Left ventricle myocardium superior (tissue), 1 donor: ENCODE measurements at regions not wholly inside any gene's neighbourhood (a gene's known extent, or its start where the extent isn't known, plus 50 kb on each side); places are given as distances from the start of the nearest gene placed in this dataset.
"Not testable (repeated sequence)": the region's sequence is repeated elsewhere in the genome, so short reads cannot be mapped to it uniquely, and the experiment has no call there.

Experiments
- ATAC-seq: fragments of 200-7000 bp; cut with Tn5 transposase; one replicate; pipeline ENCODE4 v1.9.1; 2020; ENCODE audit warnings: mild to moderate bottlenecking, moderate library complexity
- DNase-seq: peaks from one replicate; pipeline ENCODE4 v3.0.0-alpha.2; 2020
- intact Hi-C: fragments of 100-400 bp; cut with micrococcal nuclease; formaldehyde crosslinking; loops from one replicate; pipeline ENCODE4 v1.11.0; 2022
- donor health status: DM: no; HTN: yes; CAD: no; lungs with severe emphysema.

DNA sequence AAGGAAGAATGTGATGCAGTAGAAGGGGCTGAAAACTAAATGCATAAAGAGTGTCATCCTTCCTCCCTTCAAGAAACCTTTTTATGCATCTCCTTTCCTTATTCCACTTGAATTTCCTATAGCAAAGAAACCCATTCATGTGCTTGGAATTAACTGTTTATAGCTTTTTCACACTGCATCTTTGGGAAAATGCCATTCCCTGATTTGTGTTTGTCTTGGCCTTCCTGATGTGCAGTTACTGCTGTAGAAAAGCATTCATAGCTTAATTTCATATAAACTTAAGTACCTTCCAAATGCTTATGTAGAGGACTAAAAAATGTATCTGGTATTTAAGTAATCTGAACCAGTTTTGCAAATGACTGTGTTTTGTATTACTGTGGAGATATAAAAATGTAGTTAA lies 61.8 kb downstream of the SDR9C7 start:
- DNase-seq: no peak
- intact Hi-C loops: no loop called here
- ATAC-seq: no peak

DNA sequence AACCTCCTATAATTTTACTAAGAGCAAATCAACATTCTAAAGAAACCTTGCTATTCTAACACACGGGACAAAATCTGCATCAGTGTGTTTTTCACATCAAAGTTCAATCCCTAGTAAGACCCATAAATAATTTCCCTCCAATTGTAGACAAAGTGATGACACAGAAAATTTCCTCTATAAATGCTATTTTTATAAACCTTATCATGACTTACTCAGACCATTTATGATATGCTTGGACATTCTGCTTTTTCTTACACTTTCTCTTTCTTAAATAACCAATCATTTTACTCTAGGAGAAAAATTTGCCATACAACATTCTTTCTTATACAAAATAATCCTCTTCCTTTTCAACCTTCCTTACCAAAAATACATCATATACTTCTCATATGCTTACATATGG lies 67.0 kb downstream of the SDR9C7 start:
- no peak for DNase-seq
- ATAC-seq: no peak
- intact Hi-C loops: no loop called here

DNA sequence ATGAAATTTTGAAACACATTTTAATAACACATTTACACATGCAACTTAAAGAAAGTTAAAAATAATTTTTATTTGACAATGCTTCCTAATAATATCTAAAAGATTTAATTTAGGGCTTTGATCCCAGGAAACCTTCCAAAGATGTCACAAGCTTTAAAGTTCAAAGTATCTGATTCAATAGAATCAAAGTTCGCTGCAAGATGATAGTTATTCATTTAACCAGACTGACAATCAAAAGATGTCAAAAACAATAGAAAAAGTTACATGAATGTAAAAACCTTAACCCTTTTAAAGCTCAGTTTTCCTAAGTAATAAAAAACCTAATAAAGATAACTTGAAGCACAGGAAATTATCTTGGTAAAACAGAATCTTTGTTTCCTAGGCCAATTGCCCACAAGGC lies 67.7 kb downstream of the SDR9C7 start:
- intact Hi-C loops: no loop called here
- no peak for DNase-seq
- ATAC-seq: no peak

DNA sequence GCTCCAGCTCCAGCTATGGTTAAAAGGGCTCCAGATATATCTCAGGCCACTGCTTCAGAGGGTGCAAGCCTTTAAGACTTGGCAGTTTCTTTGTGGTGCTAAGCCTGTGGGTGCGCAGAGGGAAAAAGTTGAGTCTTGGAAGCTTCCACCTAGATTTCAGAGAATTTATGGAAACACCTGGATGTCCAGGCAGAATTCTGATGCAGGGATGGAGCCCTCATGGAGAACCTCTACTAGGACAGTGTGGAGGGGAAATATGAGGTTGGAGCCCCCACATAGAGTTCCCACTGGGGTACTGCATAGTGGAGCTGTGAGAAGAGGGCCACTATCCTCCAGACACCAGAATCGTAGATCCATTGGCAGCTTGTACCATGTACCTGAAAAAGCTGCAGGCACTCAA lies 69.9 kb downstream of the SDR9C7 start:
- DNase-seq (no peak), ATAC-seq (no peak)
- intact Hi-C loops: no loop called here

DNA sequence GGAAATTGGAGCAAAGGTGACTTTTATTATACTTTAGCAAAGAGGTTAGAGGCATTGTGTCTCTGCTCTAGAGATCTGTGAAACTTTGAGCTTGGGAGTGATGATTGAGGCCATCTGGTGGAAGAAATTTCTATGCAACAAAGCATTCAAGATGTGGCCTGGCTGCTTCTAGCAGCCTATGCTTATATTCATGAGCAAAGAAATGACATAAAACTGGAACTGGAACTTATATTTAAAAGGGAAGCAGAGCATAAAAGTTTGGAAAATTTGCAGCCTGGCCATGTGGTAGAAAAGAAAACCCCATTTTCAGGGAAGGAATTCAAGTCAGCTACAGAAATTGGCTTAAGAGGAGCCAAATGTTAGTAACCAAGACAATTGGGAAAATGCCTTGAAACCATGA lies 70.4 kb downstream of the SDR9C7 start:
- ATAC-seq (no peak), DNase-seq (no peak)
- intact Hi-C loops: no loop called here

DNA sequence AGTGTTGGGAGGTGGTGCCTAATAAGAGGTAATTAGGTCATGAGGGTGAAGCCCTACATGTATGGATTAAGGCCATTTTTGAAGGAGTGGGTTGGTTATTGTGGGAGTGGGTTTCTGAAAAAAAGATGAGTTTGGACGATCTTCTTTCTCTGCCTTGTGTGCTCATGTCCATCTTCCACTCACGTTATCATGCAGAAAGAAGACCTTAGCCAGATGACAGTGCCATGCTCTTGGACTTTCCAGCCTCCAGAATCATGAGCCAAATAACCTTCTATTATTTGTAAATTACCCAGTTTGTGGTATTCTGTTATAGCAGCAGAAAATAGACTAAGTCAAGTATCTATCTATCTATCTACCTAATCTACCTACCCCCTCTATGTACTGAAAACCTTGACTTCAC lies 71.9 kb downstream of the SDR9C7 start:
- no peak for DNase-seq
- intact Hi-C loops: no loop called here
- ATAC-seq: no peak

DNA sequence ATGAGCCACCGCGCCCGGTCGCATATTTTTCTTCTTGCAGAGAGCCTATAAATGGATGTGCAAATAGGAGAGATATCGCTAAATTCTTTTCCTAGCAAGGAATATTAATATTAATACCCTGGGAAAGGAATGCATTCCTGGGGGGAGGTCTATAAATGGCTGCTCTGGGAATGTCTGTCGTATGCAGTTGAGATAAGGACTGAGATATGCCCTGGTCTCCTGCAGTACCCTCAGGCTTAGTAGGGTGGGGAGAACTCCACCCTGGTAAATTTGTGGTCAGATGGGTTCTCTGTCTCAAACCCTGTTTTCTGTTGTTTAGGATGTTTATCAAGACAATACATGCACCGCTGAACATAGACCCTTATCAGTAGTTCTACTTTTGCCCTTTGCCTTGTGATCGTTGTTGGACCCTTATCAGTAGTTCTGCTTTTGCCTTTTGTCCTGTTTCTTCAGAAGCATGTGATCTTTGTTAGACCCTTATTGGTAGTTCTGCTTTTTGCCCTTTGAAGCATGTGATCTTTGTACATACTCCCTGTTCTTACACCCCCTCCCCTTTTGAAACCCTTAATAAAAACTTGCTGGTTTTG lies 80.7 kb downstream of the SDR9C7 start:
- intact Hi-C loops: not testable (repeated sequence)

DNA sequence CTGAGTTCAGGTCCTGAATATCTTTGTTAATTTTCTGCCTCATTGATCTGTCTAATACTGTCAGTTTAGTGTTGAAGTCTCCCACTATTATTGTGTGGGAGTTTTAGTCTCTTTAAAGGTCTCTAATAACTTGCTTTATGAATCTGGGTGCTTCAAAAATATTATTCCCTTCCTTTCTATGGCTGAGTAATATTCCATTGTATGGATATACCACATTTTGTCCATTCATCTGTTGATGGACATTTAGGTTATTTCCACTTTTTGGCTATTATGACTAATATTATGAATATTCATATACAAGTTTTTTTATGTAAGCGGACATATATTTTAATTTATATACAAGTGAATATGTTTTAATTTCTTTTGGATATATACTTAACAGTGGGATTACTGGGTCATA lies 82.7 kb downstream of the SDR9C7 start:
- no peak for DNase-seq
- ATAC-seq: no peak
- intact Hi-C loops: no loop called here

More for the DNA sequence above, 80.7 kb downstream of the SDR9C7 start:
- not testable (repeated sequence) for ATAC-seq, DNase-seq

DNA sequence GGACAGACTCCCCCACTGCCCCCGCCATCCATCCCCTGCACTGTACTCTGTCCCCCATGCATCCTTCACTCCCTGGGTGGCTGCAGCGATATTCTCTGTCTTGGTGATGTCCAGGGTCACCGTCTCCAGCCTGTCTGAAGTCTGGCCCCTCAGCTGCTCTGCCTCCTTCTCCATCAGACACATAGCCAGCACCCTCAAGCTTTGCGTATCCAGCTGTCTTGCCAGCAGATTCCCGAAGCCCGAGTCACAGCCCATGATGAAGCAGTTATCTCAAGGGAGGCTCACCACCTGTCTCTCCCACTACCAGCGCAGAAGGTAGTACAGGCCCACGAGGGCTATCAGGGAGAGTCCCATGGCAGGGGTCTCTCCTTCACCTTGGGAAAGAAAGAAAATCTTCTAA lies 77.8 kb downstream of the HSD17B6 start:
- ATAC-seq (no peak), DNase-seq (no peak)
- intact Hi-C loops: no loop called here

DNA sequence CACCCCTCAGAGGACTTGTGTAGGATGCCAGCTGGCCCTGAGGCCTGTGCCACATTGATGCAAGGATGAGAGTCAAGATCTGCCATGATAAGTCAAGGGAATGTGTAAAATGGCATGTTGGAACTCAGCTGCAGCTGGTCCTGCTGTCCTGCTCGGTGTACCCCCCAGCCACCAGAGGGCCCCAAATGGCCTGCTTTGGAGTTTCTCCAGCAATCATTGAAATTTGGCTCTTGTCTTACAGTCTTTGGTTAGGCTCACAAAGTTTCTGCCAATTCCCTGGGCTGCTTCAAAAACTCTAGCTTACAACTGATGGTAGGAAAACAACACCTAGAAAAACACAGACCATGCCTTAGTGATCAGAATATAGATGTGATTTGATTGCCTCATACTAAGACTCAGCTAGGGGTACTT lies 76.8 kb downstream of the HSD17B6 start:
- peak; percentile 63 for ATAC-seq
- intact Hi-C loops: no loop called here

DNA sequence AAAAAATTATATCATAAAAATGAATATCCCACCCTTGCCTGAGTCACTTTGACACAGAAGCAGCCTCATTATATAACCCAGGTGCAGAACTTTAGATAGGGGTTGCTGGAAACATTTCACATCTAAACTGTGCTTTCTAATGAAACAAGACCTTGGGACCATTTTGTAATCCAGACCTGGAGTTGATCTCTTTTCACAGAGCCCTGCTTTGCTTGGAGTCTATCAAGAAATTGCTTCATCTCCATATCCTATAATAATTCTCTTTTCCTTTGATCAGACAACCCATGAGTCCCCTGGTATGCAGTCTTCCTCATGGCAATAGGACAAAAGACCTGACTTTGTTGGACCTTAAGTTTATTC lies 76.3 kb downstream of the HSD17B6 start:
- ATAC-seq: no peak
- DNase-seq: no peak
- intact Hi-C loops: no loop called here

More for the DNA sequence above, 76.8 kb downstream of the HSD17B6 start:
- DNase-seq: peak; percentile 46

DNA sequence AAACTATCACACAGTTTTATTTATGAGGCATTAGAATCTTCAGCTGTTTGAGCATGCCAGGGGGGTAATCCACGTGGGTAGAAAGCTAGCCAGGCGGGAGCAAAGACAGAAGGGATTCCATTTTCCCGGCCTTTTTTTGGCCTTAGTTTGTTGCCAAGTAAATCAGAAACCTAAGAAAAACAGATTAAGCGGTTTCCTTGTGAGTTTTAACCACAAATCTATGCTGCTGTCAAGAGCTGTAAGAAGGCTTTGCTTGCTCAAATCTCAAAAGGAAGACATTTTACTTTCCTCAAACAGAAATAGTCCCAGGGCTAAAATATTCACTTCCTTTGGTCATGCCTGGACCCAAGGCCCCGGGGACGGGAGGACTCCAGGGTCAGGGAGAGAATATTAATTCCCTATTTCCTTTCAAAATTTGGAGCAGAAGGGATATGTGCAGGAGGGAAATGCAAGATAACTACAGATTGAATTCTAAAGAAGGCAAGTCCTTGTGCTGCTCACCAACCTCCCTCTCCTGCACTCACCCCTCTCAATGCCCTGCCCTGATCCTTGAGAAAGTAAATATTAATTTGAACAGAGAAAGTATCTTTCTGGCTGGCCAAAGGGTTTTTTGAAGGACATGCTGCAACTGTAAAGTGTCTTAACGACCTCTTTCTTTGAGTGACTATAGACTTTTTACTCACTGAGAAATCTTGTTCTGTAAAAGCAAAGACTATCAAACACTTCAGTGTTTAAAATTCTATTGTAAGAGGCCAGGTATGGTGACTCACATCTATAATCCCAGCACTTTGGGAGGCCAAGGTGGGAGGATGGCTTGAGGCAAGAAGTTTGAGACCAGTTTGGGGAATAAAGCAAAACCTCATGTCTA lies 75.7 kb downstream of the HSD17B6 start:
- intact Hi-C loops: no loop called here
- no peak for DNase-seq
- ATAC-seq: no peak
